GM18870 (cell line): ENCODE measurements at regions not wholly inside any gene's neighbourhood (a gene's known extent, or its start where the extent isn't known, plus 50 kb on each side); places are given as distances from the start of the nearest gene placed in this dataset.
"Not testable (repeated sequence)": the region's sequence is repeated elsewhere in the genome, so short reads cannot be mapped to it uniquely, and the experiment has no call there.

Experiments used
- ATAC-seq: cut with Tn5 transposase; IDR thresholded peaks from one replicate; pipeline ENCODE4 v1.9.1; 2021; ENCODE audit warnings: moderate library complexity; ENCODE audit not compliant: unreplicated experiment

DNA sequence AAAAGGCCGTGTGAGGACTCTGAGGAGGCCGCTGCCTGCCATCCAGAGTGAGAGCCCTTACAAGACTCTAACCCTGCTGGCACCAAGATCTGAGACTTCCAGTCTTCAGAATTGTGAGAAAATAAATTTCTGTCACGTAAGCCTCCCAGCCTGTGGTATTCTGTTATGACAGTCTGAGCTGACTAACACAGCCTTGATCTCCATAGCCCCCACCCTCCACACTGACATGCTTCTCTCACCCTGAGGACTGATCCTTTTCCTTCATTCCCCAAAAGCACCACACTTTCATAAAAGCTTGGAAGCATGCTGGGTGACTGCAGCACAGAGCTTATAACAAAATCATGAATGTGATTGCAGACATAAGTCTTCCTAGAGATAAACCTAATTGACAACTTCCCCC, 1059.8 kb downstream of the UQCRFS1 start:
- no peak for ATAC-seq

DNA sequence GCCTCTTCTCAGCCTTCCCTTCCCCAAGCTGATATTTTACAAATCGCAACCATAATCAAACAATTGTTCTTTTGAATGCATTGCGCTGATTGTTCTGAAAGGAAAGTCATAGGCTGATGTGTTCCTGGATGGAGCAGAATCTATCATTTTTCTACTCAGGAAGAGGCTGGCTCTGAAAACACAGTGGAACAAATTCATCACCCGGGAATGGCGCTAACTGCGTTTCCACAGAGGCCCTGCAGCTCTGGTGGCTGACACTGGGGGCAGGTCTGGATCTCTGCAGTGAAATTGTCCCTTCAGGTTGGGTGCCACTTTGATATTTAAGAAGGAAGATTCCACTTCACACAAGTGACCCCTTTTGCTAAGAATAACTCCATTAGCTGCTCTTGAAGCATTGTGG, 1060.8 kb downstream of the UQCRFS1 start:
- no peak for ATAC-seq

- no peak for ATAC-seq
Observed at GRCh38 chr19:28150129-28150528, 1062.8 kb downstream of the UQCRFS1 start.

DNA sequence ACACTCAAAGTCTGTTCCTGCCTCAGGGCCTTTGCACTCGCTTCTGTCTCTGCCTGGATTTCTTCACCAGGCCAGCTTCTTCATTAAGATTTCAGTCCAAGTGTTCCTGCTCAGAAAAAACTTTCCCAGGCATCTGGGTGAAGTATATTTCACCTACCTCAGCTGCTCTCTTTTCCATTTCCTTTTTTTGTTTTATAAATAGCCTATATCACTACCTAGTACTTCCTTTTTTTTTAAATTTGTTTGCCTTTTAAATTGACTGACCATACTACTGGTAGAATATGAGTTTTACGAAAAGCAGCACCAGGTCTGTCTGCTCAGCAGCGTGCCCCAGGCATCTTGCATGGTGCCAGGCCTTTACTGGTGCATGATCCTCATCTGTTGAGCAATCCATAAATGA, 1064.4 kb downstream of the UQCRFS1 start:
- no peak for ATAC-seq

DNA sequence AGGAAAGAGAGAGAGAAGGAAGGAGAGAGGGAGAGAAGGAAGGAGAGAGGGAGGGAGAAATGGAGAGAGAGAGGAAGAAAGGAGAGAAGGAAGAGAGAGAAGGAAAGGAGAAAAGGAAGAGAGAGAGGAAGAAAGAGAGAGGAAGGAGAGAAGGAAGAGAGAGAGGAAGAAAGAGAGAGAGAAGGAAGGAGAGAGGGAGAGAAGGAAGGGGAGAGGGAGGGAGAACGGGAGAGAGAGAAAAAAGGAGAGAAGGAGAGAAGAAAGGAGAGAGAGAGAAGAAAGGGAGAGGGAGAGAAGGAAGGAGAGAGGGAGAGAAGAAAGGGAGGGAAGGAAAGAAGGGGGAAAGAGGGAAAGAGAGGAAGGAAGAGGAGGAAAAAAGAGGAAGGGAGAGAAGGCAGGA, 1070.7 kb downstream of the UQCRFS1 start:
- ATAC-seq, result no peak

- no peak for ATAC-seq
Observed at GRCh38 chr19:28140201-28140600, 1072.8 kb downstream of the UQCRFS1 start.

GRCh38 chr19:28137772-28138171, 1075.2 kb downstream of the UQCRFS1 start:
- no peak for ATAC-seq

- ATAC-seq, result no peak
Observed at GRCh38 chr19:28136796-28137195, 1076.2 kb downstream of the UQCRFS1 start.

DNA sequence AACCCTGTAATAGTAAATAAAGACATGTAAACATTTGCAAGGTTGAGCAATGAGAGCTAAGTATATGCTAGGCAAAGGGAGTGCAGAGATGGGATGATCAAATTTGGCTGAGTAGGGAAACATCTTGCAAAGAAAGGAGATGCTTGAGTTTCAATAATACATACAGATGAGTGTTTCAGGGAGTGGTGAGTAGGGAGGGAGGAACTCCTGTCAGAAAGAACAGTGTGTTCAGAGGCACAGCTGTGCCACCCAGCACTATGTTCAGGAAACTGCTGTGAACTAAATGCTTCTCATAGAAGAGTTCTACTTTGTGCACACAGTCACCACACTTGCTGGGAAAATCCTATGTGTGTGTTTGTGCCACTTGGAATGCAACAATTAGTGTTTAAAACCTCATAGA, 1077.1 kb downstream of the UQCRFS1 start:
- no peak for ATAC-seq

DNA sequence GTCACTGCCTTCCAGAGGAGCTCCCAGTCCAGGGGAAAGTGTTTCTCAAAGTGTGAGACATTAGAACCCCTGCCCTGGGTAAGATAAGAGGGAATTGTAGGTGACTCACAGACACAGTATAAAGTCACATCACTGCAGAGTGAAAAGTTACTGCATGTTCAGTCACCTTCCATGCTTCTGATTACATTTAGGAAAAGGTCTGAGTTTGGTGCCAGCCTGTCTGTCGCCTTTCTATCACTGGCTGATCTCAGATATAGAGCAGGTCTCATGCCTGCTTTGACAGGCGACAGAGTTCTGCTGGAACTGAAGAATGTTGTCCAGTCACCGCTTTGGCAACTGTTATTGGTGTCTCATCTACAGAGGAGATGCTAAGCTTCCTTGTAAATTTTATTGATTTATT, 1078.6 kb downstream of the UQCRFS1 start:
- no peak for ATAC-seq

DNA sequence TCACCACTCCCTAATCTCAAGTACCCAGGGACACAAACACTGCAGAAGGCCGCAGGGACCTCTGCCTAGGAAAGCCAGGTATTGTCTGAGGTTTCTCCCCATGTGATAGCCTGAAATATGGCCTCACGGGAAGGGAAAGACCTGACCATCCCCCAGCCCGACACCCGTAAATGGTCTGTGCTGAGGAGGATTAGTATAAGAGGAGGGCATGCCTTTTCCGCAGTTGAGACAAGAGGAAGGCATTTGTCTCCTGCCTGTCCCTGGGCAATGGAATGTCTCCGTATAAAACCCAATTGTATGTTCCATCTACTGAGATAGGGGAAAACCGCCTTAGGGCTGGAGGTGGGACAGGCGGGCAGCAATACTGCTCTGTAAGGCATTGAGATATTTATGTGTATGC, 1082.1 kb downstream of the UQCRFS1 start:
- ATAC-seq, result not testable (repeated sequence)

- ATAC-seq, result no peak
Observed at GRCh38 chr19:28130066-28130511, 1082.9 kb downstream of the UQCRFS1 start.

GRCh38 chr19:28128341-28128740, 1084.6 kb downstream of the UQCRFS1 start:
- ATAC-seq, result no peak

DNA sequence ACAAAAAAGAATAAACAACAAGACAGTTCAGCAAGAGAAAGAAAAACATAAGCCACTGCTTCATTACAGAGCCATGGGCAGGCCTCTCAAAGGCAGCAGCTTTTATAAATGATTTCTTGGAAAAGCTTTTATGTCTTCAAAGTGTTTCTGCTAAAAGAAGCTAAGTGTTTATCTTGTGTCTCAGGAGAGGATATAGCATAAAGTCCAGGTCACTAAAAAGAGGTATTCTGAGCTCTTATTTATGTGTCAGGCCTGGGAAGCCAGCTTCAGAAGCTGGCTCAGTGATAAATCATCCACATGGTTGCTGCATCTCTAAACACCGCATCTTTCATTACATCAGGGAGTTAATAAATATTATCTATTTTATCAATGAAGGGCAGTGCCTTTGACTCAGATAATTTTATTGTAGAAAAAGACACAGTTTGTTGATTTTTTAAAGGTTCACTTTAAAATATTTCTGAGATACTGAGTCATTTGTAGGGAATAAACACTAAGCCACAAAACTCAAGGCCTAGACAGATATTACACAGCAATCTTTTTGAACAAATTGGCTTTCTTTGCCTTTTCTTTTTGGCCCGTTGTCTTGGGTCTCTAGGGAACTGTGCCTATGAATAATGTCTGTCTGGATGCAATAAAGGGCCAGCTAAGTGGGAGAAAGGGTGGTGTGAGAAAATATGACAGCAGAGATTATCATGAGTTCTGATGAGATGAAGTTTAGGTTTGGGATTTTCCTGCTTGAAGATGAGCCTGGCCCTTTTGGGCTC, 1086.6 kb downstream of the UQCRFS1 start:
- ATAC-seq, result no peak

DNA sequence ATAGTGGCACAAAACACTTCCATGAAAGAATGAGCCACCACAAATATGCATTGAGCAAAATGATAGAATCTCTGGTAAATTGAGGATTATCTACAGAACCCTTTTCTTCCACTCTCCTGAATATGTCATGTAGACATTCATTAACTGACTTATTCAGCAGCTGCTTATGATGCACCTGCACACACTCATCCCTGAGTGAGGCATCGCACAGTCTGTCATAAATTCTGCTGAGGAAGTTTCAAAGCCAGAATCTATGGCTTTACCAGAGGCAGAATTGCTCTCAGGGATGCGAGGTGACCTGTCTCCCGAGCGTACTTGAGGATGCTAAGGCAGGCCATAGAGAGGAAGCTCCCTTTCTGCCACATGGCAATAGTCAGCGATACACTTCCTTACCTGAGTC, 1090.2 kb downstream of the UQCRFS1 start:
- no peak for ATAC-seq

DNA sequence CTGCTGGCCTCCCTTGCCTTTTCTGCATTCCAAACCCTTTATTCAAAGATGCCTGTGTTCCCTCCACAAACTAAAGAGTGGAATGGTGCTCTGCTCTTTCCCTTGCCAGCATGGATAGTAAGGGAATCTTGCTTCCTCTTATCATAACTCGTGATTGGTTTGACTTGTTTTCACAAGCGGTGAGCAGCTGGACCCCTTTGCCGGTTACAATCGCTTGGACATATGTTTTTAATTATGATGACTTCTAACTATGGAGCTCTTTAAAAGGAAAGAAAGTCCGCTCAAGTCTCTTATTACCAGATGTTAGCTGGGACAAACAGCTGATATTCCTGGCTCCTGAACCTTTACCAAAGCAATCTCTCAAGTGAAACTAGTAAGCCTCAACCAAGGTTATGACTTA, 1094.7 kb downstream of the UQCRFS1 start:
- no peak for ATAC-seq

- ATAC-seq, result no peak
Observed at GRCh38 chr19:28117143-28117542, 1095.8 kb downstream of the UQCRFS1 start.

- not testable (repeated sequence) for ATAC-seq
Observed at GRCh38 chr19:28116379-28116778, 1096.6 kb downstream of the UQCRFS1 start.

DNA sequence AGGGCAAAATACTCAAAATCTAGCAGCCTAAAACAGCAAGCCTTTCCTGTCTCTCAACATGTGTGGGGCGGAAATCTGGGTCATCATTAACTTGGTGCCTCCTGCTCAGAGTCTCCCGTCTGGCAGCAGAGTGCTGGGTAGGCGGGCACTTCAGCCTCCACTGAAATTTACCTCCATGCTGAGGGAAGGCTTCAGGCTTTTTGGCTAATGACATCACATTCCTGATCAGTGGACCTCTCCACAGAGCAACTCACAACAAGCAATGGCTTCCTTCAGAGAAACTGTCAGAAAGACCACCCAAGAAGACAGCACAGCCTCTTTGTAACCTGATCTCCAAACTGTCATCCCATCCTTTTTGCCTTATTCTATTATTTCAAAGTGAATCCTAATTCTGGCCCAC, 1109.0 kb downstream of the UQCRFS1 start:
- no peak for ATAC-seq

- not testable (repeated sequence) for ATAC-seq
Observed at GRCh38 chr19:28084659-28085157, 1128.2 kb downstream of the UQCRFS1 start.

GRCh38 chr19:28076628-28077027, 1136.3 kb downstream of the UQCRFS1 start:
- no peak for ATAC-seq

DNA sequence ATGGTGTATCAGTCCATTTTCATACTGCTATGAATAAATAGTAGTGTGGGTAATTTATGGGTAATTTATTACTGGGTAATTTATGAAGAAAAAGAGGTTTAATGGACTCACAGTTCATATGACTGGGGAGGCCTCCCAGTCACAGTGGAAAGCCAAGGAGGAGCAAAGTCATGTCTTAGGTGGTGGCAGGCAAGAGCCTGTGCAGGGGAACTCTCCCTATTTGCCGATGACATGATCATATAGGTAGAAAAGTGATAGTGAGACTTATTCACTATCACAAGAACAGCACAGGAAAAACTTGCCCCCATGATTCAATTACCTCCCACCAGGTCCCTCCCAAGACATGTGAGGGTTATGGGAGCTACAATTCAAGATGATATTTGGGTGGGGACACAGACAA, 1137.7 kb downstream of the UQCRFS1 start:
- no peak for ATAC-seq

DNA sequence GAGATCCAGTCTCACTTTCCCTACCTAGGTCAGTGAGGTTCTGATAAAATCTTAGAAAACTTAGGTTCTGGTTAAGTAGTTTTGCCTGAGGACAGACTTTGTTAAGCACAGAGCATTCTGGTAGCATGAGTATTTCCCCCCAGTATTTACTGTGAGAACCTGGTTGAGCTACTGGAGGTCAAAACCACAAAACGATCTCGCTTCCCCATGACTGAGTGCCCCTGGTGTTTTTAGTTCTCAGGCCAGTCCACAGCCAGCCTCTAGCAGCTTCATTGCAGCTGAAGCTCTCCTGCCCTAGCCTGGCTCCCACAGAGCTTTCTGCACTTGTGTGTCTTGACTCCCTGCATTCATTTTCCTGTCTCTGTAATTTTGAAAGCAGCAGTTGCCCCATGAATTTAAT, 1138.2 kb downstream of the UQCRFS1 start:
- ATAC-seq, result peak; percentile 65
